AG04450 (cell line): ENCODE measurements at regions not wholly inside any gene's neighbourhood (a gene's known extent, or its start where the extent isn't known, plus 50 kb on each side); places are given as distances from the start of the nearest gene placed in this dataset.

Experiments
- CTCF ChIA-PET: fragments of 300-600, 350-600 bp; formaldehyde crosslinking; extraction: SDS; loops from one replicate; lab custom pipeline; 2022; ENCODE audit warnings: antibody characterized with exemption, inconsistent platforms; lab: Charles Lee
- POLR2A ChIA-PET: fragments of 350-600 bp; formaldehyde crosslinking; extraction: SDS; loops from one replicate; lab custom pipeline; 2021; ENCODE audit warnings: antibody characterized with exemption, inconsistent platforms; lab: Yijun Ruan, JAX
- DNase-seq: peaks from one replicate; pipeline ENCODE4 v3.0.0-alpha.2; 2011; ENCODE audit warnings: low read depth, low spot score
- H3K27ac ChIP-seq: one replicate; pipeline ENCODE4 v1.5.1; 2012; ENCODE audit warnings: low read depth, low read length, control low read depth
- H3K27me3 ChIP-seq: one replicate; pipeline ENCODE4 v1.6.0; 2012; ENCODE audit warnings: low read length; ENCODE audit not compliant: control insufficient read depth, insufficient read depth
- H3K4me3 ChIP-seq: 2 replicates; pipeline ENCODE4 v1.5.1; 2011; ENCODE audit warnings: mild to moderate bottlenecking, low read depth, low read length, control low read depth
- H3K9me3 ChIP-seq: 2 replicates; pipeline ENCODE4 v1.5.1; 2012; ENCODE audit warnings: low read length; ENCODE audit not compliant: control insufficient read depth, insufficient read depth
- TF ChIP-seq, protein P1 (sequence below): IDR thresholded peaks from 2 replicates; pipeline ENCODE4 v1.5.1; 2011; ENCODE audit warnings: low read depth, low read length, control low read depth, inconsistent platforms

DNA sequence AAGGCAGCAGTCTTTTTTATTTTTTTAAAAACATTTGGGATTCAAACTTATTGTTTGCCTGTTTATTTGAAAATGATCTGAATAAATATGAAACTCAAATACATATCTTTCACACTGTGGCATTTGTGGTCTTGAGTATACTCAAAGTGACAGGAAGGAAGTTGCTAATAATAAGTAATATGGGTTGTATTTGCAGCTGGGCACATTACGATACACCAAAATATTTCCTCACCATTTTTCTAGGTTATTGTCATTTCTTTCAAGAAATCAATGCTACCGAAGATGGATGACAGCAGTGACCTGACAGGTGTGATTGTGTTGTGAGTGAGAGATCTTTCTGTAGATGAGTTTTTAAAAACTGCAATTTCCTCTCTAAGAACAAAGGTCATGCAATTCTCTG is 665.7 kb downstream of the CDH8 start:
- H3K9me3 ChIP-seq: peaks cover 10% of the 10 kb centered on the region
- no peaks in the 10 kb centered on the region for H3K27me3 ChIP-seq
- ChIA-PET CTCF (no interaction called here), POLR2A (no interaction called here)
- TF ChIP-seq, protein P1, sequence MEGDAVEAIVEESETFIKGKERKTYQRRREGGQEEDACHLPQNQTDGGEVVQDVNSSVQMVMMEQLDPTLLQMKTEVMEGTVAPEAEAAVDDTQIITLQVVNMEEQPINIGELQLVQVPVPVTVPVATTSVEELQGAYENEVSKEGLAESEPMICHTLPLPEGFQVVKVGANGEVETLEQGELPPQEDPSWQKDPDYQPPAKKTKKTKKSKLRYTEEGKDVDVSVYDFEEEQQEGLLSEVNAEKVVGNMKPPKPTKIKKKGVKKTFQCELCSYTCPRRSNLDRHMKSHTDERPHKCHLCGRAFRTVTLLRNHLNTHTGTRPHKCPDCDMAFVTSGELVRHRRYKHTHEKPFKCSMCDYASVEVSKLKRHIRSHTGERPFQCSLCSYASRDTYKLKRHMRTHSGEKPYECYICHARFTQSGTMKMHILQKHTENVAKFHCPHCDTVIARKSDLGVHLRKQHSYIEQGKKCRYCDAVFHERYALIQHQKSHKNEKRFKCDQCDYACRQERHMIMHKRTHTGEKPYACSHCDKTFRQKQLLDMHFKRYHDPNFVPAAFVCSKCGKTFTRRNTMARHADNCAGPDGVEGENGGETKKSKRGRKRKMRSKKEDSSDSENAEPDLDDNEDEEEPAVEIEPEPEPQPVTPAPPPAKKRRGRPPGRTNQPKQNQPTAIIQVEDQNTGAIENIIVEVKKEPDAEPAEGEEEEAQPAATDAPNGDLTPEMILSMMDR: no peak
- no peak overlapping the region for H3K27ac ChIP-seq
- no peak overlapping the region for H3K4me3 ChIP-seq
- no peak for DNase-seq

DNA sequence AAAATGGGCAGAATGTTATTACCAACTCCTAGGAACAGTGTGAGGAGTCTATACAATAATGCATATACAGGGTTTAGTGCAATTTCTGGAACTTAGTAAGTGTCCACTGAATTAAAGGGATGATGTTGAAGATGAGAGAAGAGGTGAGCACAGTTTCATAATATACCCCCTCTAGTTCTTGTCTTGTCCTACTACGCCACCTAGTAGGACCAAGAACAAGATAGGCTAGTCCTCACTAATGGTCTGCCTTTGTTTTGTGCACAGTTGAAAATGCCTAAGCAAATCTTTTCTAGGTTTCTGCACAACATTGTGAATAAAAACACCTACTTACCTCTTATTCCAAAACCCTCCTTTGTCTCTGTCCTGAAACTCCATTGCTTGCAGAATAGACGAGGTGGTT is 670.2 kb downstream of the CDH8 start:
- DNase-seq: no peak
- POLR2A ChIA-PET: no interaction called here
- TF ChIP-seq, protein P1: no peak
- H3K9me3 ChIP-seq: peaks cover 5% of the 10 kb centered on the region
- H3K4me3 ChIP-seq: no peak overlapping the region
- no peaks in the 10 kb centered on the region for H3K27me3 ChIP-seq
- CTCF ChIA-PET: no interaction called here
- H3K27ac ChIP-seq: no peak overlapping the region

DNA sequence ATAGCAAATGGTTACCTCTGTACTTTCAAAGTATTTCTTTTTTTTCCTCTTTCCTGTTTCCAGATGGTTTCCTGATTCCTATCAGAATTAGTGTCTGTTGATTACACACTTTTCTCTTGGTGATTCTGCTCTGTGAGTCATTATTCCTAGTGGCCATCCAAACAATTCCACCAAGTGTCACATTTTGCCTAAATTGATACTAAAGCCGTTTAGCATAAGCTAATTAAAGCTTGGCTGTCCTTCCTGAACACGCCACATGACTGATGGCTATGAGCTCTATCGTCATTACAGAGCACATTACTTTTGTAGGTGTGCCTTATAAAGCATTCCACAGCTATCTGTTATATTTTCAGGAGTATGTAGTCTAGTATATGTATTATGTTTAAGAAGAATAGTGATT is 671.2 kb downstream of the CDH8 start:
- no peak for DNase-seq
- Histone ChIP-seq H3K27me3 (no peaks in the 10 kb centered on the region), H3K27ac (no peak overlapping the region), H3K4me3 (no peak overlapping the region), H3K9me3 (peaks cover 8% of the 10 kb centered on the region)
- ChIA-PET POLR2A (no interaction called here), CTCF (no interaction called here)
- TF ChIP-seq, protein P1: no peak

DNA sequence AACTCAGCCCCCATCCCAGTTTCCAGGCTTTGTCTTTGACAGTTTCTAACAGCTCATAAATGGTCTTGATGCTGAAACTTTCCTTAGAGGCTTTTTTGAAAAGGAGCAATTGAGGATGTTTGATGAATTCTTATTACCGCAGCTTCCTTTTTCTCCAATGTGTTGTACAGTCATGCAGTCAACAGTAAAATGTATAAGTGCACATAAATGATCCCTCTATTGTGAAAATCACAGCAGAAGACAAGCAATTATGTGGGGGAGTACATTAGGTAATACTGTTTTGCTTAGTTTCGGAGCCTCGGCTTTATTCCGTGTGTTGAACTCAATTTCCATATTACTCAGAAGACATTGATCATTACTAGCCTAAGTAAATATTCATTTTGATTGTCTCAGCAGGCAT is 673.7 kb downstream of the CDH8 start:
- TF ChIP-seq, protein P1: no peak
- Histone ChIP-seq H3K4me3 (no peak overlapping the region), H3K27me3 (no peaks in the 10 kb centered on the region), H3K27ac (no peak overlapping the region), H3K9me3 (peaks cover 5% of the 10 kb centered on the region; the same call in 1 of the 2 replicates)
- ChIA-PET CTCF (no interaction called here), POLR2A (no interaction called here)
- DNase-seq: no peak

DNA sequence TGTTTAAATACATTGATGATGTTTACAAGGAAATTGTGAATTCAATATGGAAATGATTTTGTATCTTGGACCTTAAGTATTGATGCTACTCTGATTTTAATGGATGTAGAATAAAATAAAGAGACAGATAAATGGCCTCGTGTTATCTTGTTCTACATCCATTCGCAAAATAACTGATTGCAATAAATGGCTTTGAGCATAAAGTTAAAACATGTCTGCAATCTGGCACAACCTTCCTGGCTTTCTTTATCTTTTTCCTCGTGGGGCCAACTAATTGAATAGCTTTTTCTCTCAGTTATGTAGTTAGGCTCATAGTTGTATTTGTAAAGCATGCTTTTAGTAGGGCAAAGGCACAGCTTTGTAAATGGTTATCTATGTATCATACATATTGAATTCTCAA is 691.4 kb downstream of the CDH8 start:
- H3K9me3 ChIP-seq: peaks cover 8% of the 10 kb centered on the region; the same call in 1 of the 2 replicates
- no peaks in the 10 kb centered on the region for H3K27me3 ChIP-seq
- TF ChIP-seq, protein P1: no peak
- H3K27ac ChIP-seq: no peak overlapping the region
- CTCF ChIA-PET: no interaction called here
- H3K4me3 ChIP-seq: no peak overlapping the region
- no peak for DNase-seq
- POLR2A ChIA-PET: no interaction called here
